HG03442 (cell line): ENCODE measurements at regions not wholly inside any gene's neighbourhood (a gene's known extent, or its start where the extent isn't known, plus 50 kb on each side); places are given as distances from the start of the nearest gene placed in this dataset.
A peak's percentile ranks its signal among the peaks of the same experiment; 100 is the strongest.

Source experiments
- ATAC-seq: cut with Tn5 transposase; IDR thresholded peaks from one replicate; pipeline ENCODE4 v1.9.1; 2021; ENCODE audit warnings: mild to moderate bottlenecking, moderate library complexity; ENCODE audit not compliant: unreplicated experiment

DNA sequence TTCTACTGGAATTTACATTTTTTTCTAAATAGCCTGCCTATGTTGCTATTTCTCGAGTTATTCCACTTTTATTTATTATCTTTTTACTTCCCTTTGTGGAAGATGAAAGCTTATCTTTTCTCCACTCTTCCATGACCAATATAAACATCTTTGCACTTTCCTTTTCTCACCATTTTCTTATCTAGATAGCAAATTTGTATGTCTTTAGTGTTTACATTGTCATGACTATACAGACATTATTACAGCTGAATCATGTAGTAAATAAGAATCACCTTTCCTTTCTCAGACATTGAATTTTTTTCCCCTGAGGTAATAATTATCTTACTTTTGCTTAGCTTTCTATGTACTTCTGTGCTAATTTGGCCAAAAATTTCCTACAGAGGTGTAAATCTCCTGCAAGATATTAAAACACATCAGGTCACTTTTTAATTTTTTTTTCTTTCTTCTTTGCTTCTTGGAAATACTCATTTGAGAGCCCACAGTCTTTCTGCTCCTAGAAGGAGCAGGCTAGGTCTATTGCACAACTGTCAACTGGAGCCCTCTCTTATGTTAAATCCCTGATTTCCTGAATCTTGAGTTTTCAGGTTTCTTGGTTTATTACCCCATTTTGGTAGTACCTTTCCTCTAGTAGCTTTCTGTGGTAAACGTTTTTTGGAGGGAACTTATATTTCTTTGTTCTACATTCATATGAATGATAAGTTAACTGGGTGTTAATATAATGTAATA, 109.0 kb upstream of the ATP2B1 start:
- ATAC-seq = no peak

DNA sequence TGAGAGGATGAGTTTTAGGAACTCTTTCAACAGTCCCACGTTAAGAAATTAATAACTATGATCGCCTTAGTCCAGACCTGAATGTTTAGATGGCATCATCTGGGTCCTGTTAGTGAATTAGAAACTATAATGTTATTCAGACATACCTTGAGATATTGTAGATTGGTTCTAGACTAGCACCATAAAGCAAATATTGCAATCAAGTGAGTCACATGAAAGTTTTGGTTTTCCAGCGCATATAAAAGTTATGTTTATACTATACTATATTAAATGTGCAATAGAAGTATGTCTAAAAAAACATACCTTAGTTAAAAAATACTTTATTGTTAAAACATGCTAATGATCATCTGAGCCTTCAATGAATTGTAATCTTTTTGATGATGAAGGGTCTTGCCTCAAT, 106.6 kb upstream of the ATP2B1 start:
- no peak for ATAC-seq

DNA sequence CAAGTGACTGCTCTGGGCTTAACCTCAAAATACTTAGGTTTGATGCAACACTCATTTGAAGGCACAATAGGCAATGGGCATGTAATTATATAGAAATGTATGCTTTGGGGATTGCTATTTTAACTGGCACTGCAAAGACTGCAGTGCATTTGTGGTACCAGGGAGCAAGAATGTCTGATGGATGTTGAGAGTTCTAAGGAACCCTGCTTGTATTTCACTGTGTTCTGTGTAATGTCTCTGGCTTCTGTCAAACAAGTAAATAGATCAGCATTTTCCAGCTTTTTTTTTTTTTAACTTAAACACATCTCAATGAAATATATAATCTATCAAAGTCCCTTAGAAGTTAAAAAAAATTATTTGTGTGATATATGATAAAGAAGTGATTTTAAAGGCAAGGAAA, 94.8 kb upstream of the ATP2B1 start:
- no peak for ATAC-seq

DNA sequence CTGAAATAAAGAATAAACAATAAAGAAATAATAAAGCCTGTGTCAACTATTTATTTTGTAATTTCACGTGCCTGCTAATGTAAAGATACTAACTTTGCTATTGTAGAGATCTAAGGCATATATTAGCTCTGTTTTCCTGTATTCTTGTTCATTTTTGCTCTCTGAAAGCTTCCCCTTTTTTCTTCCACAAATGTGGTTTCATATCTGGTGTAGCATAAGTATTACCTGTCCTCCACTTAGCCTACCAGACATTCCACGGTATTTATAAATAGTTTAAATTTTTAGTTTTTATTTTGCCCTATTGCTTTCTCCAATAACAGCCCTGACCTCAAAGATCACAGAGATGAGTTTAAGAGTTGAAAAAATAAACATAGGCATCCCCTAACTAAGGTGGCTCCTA, 92.6 kb upstream of the ATP2B1 start:
- no peak for ATAC-seq

DNA sequence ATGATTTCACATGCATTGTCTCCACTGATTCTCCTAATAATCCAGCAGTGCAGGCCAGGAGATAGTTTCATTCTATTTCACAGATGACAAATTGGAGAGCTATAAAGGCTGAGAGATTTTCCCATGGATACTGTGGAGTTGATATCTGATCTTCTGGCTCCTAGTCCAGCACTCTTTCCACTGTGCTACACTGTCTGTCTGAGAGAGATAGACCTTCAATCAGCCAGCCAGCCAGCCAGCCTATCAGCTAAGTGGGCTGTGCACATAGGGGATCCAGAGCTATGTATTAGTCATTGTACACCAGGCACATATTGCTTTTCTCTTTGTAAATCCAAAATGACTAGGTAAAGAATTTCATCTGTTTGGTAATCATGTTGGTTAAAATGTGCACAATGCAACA, 91.8 kb upstream of the ATP2B1 start:
- no peak for ATAC-seq

DNA sequence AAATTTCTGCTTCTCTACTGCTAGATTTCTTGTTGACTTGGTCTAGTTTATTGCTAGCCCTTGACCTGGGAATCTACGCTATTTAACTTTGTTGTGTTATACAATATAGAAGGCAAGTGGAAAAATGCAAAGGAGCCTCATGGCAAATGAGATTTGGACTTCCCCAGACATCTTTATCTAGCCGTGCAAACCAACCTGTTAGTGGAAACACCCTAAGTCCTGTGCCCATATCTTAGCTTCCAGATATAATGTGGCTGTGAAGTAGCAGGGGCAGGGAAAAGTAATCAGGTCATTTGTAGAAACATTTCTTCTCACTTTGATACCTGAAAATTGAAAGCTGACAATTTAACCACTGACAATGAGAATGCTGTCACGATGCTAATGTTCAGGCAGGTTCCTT, 90.7 kb upstream of the ATP2B1 start:
- no peak for ATAC-seq

DNA sequence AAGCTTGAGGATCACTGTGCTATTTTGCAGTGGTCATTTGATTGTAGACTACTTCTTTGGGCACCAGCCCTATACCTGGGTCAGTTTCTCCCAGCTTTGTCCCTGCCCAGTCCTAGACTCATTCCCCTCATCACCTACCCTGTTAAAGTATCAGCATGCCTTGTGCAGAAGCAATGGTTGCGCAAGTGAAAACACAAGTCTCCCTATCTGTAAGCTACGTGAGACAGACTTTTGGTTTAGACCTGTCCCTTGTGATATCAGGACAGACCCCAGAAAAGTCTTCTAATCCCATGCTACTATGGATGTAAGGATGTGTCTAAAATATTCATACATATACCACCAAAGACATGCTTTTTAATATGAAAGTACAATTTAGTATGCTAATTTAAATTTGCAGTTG, 88.8 kb upstream of the ATP2B1 start:
- no peak for ATAC-seq

DNA sequence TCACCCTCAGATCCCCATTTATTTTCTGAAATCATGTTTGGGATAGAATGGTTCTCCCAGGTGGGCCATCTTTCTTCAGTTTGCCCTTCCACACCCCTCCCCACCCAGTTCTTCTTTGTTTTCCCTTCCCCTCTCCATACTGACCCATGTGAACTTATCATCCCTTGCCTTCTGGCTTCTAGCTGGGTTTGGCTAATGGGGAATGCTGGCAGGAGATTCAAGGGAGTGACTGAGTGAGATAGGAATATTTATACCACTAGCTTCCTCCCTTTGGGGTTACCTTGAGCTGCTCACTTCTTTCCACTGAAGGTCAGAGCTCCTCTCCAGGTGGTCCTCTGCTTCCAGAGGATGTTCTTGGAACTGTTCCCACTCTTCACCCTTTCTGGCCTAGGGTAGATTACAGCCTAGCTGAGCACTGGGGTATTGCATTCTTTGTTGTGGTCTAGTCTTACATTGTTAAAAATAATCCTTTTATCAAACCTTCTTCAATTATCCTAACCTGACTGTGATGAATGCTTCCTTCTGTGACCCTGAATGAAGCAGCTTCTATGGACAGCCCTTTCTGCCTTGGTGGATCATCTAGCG, 88.3 kb upstream of the ATP2B1 start:
- ATAC-seq = no peak

DNA sequence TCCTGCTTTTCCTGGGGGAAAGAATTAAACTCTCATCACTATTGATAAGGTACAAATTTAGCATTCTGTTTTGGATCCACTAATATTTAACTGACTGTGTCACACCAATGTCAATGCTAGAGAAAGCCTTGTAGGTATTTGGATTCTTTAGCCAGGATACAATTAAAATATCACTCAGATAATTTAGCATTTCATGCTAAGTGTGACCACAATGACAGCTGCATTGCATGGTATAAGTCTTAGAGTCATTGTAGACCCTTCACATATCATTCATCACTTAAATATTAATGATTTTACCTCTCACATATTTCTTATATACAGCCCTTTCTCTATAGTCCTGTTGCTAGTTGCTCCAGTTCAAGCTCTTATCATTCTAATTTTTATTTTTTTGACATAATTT, 85.3 kb upstream of the ATP2B1 start:
- ATAC-seq = no peak

DNA sequence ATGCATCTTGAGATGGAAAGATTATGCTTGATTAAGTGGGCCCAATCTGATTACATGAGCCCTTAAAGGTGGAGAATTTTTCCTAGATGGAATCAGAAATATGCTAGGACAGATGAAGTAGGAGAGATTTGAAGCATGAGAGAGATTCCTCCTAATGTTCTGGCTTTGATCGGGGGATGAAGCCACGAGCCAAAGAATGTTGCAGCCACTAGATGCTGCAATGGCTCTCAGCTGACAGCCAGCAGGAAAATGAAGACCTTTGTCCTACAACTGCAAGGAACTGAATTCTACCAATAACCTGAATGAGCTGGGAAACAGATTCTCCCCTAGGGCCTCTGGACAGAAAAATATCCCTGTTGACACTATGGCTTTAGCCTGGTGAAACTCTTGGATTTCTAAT, 82.6 kb upstream of the ATP2B1 start:
- ATAC-seq = no peak

DNA sequence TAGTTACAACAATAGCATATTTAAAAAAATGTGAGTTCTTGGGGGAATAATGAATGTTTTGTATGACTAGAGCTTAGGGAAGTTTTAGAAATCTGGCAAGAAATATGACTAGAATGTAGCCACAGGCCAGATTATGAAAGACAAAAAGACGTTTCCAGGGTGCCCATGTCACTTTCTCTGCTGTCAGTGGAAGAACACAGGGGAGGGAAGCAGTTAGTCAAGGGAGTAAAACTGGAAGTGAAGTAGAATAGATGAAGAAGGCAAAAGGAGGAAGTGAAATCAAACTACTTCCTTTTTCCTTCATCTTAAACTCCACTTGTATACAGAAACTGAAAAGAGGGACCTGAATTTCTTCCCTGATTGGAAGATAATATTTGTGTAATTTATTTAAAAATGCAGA, 81.2 kb upstream of the ATP2B1 start:
- peak; percentile 77 for ATAC-seq

DNA sequence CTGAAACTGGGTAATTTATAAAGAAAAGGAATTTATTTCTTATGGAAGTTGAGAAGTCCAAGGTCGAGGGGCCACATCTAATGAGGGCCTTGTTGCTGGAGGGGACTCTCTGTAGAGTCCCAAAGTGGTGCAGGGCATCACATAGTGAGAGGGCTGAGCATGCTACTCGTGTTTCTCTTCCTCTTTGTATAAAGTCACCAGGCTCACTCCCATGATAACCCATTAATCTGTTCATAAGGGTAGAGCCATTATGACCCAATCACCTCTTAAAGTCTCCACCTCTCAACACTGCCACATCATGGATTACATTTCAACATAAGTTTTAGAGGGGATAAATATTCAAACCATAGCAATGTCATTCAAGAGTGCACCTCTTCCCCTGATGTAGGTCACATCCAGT, 79.1 kb upstream of the ATP2B1 start:
- no peak for ATAC-seq

DNA sequence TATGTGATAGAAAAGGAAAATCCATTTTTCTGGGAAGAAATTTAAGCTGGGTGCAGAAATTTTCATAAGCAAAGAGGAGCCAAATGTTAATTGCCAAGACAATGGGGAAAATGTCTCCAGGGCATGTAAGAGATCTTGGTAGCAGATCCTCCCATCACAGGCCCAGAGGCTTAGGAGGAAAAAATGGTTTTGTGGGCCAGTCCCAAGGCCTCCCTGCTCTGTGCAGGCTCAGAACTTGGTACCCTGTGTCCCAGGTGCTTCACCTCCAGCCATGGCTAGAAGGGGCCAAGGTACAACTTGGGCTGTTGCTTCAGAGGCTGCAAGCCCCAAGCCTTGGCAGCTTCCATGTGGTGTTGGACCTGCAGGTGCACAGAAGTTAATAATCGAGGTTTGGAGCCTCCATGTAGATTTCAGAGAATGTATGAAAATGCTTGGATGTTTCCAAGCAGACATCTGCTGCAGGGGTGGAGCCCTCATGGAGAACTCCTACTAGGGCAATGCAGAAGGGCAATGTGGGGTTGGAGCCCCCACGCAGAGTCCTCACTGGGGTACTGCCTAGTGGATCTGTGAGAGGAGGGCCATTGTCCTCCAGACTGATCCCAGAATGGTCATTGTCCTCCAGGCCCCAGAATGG, 77.7 kb upstream of the ATP2B1 start:
- ATAC-seq = no peak

DNA sequence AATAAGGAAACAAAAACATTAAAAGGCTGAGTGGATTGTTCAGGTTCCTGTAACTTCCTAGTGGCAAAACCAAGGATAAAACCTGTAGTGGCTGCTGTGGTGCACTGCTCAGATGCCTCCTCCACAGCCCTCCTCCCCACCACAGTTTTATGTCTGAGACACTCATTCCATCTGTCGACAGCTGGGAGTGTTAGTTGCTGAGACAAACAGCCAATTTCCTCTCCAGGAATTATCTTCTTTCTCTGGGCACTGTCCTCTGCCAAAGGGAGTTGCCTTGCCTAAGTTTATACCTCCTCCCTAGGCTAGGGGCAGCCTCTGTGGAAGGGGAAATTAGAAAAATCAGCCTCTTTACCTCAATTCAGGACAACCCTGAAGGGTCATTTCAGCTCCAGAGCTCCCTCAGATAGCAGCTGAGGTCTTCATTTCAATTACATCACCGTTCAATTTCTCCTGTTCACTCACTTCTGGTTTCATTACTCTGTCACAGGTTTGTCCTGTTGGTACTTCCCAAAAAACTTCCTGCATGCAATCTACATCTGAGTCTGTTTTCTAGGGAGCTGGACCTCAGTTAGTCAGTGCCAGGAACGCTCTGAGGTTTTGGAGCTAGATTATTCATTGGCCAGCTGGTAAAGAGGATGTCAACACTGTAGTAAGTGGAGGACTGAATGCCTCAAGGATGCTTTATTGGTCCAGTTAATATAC, 74.9 kb upstream of the ATP2B1 start:
- ATAC-seq = no peak

DNA sequence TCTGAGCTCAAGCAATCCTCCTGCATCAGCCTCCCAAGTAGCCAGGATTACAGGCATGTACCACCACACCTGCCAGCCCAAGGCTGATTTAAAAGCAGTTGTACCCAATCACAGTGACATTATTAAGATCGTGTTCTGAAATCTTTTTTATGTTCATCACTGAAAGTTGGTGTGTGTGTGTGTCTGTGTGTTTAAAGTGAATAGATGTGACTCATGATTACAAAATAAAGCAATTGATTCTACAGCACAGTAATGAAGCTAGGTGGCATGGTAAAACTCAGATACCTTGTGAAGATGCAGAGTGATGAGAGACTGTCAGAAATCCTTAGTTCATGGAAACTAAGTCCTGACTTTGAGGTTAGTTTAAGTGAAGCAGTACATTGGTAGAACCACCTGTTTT, 74.2 kb upstream of the ATP2B1 start:
- no peak for ATAC-seq

DNA sequence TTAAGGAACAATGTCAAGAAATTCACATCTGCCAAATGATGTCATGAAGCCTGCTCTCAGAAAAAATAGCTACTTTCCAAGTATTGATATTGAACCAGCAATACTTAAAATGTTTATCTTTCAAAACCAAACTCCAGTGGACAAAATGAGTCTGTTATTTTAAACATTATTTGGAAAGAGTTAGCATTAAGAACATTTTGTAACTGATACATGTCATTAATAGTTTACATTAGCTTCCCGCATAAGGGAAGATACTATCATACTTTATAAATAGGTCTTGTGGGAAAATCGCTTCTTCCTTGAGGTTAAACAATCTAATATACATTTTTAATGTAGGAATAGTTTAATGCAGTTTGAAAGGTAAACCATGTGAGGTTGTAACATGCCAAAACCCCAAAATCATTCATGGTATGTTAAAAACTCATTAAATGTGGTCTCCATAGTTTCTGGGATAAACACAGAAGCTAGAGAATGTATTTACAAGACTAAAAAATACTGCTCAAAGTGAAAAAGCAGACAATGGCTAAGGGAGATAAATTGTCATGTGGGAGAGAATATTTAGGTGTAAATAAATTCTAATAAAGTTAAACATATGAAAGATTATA, 73.4 kb upstream of the ATP2B1 start:
- no peak for ATAC-seq

DNA sequence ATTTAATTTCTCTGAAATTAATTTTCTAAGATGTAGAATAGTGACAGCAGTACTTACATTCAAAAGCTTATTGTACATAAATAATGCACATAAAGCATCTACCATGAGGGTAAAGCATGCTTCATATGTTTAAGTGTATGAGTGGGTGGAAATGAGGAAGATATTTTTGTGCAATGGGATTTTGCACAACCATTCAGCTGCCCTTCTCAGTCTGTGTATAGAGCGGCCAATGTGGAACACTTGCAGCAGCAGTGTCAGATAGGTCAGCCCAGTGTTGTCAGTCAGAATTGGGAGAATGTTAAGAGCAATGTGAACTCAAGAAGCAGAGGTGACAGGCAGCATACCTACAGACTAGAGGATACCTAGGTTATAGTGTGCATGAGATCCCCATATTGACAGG, 72.5 kb upstream of the ATP2B1 start:
- ATAC-seq = no peak

DNA sequence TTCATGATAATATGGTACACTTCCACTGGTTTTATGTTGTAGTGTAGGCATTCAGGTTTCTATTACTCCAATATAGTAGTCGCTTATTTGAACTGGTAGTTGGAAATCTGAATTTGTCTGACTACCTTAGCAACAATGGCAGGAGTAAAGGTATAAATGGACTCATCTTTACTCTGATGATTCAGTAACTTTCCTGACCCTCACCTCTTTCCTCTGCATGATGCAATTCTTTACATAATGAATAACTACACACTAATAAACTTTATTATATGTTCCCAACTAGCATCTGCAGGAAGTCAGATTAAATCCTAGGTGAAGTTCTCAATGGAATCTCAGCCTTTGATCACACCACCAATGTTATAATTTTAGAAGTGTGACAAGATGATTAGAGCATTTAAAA, 70.5 kb upstream of the ATP2B1 start:
- no peak for ATAC-seq

DNA sequence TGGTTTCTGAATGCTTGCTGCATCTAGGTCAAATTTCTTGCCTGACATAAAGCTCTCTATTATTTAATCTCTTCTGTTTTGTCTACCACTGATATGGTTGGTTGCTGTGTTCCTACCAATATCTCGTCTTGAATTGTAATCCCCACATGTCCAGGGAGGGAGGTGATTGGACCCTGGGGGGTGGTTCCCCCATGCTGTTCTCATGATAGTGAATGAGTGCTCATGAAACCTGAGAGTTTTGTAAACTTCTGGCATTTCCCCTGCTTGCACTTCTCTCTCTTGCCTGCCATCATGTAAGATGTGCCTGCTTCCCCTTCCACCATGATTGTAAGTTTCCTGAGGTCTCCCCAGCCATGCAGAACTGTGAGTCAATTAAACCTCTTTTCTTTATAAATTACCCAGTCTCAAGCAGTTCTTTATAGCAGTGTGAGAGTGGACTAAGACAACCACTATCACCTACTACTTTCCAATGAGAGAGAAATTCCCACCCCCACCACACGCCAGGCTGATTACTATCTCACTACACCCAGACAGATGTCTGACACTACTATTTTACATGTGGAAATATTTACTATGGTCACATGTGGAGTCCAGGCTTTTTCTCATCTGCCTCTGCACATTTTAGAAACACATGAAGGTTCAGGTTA, 69.2 kb upstream of the ATP2B1 start:
- ATAC-seq = no peak

DNA sequence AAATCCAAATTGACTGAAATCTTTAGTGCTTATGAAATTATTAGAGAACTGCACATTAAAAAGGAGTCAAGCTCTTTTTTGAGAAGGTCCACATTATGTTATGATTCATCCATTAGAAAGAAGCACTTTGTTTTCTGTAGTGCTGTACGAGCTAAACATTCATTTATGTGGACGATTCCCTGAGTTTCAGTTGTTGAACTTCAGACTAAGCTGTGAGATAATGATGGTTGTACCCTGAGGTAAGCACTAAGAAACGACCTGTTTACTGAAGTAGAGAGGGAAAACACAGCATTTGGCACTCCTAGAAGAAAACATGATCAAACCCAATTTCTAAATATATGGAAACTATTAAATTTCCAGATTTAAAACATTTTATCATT, 67.3 kb upstream of the ATP2B1 start:
- no peak for ATAC-seq
